Epithelial cell of esophagus (primary cell): ENCODE measurements at regions not wholly inside any gene's neighbourhood (a gene's known extent, or its start where the extent isn't known, plus 50 kb on each side); places are given as distances from the start of the nearest gene placed in this dataset.

Experiments
- DNase-seq: peaks from one replicate; pipeline ENCODE4 v3.0.0; 2010; ENCODE audit warnings: low read depth
- H3K4me3 ChIP-seq: 2 replicates; pipeline ENCODE4 v1.5.1; 2011; ENCODE audit warnings: mild to moderate bottlenecking, low read length, control low read depth
- CTCF ChIP-seq: IDR thresholded peaks from 2 replicates; pipeline ENCODE4 v1.5.1; 2011; ENCODE audit warnings: low read depth, mild to moderate bottlenecking, low read length, control low read depth, inconsistent platforms; ENCODE audit not compliant: insufficient read depth; ENCODE audit errors: missing control alignments

DNA sequence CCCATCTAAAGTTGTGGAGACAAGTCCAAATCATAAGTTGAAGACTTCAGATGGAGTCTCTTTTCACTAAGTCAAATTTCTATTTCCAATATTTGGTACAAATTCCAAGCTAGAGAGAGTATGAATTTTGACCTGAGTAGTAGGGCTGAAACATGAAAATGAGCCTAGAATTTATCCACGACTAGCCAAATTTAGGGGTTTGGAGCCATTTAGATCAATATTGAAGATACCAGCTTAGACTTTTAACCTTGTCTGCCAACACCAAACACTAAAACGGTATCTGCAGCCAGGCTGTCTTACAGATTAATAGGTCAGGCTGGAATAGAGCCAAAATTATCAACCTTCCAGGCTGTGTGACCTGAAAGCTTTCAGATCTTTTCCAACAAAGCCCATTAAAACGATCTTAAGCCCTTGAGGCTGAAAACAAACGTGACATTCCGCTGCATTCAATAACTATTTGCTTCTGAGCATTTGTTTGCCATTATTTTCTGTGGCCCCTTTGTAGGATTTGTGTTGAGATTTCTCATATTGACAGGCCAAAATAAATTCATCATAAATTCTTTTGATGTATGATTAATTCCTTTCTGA is 268.7 kb upstream of the DKK2 start:
- no peak for DNase-seq
- TF ChIP-seq CTCF, result no peak
- H3K4me3 ChIP-seq, result no peak overlapping the region

- TF ChIP-seq CTCF, result no peak
- no peak overlapping the region for H3K4me3 ChIP-seq
- DNase-seq, result peak; percentile 53
These were observed 263.5 kb upstream of the DKK2 start for GRCh38 chr4:107299646-107300045.

GRCh38 chr4:107292979-107293378 is 256.9 kb upstream of the DKK2 start:
- no peak for TF ChIP-seq CTCF
- no peak overlapping the region for H3K4me3 ChIP-seq
- DNase-seq, result peak; percentile 52

DNA sequence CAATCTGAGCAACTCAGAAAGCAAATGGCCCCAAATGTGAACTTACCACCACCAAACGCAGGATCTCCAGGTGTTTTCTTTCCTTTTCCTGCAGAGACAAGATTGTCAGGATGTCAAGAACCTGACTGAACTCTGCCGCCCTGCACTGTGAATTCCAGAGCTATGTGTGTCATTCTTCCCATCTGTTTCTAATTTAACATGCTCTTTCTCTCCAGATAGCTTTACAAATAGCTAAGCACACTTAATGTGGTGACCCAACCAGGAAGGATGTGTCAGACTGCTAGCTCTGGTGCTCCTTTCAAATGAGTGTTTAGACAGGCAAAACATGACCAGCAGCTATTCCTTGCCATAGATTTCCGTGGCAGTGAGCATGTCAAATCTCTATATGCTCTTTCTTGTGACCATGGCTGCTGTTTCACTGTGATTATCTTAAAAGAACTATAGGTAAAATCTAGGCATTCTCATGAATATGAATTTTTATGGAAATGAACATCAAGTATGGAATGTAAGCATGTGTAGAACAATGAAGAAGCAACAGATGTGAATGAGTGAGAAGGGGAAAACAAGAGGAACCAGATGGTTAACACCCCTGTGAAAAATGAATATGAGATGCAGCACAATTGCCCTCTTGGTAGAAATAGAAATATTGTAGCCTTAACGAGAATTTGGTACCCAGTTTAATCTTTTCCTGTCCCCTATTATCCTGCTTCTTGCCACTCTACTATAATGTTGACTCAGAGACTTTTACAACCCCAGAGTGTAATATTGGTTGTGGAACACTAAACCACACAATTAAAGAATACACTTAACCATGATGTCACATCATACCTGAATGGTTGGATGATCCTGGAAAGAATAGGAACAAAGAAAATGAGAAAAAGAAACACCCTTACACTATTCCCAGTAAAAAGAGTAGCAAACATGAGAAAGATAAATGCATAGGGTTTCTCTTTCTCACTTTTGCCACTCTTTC is 247.8 kb upstream of the DKK2 start:
- DNase-seq, result peak; percentile 93
- no peak overlapping the region for H3K4me3 ChIP-seq
- no peak for TF ChIP-seq CTCF

DNA sequence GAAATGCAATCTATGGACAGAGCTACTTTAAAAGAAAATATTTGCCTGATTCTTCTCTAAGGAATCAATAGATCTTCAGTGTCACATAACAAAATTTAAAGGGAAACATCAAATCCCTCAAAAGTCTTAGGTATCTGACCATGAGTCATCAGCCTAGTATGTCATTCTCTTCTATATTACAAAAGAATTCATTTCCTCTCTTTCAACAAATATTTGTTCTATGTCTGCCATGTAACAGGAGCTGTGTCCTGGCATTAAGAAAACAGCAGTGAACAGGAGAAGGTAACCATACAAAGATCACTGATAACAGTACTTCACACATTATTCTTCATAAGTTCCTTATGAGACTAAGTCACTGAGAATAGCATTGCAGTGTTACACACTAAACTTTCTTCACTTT is 243.6 kb upstream of the DKK2 start:
- no peak for TF ChIP-seq CTCF
- peak; percentile 41 for DNase-seq
- H3K4me3 ChIP-seq, result no peak overlapping the region

DNA sequence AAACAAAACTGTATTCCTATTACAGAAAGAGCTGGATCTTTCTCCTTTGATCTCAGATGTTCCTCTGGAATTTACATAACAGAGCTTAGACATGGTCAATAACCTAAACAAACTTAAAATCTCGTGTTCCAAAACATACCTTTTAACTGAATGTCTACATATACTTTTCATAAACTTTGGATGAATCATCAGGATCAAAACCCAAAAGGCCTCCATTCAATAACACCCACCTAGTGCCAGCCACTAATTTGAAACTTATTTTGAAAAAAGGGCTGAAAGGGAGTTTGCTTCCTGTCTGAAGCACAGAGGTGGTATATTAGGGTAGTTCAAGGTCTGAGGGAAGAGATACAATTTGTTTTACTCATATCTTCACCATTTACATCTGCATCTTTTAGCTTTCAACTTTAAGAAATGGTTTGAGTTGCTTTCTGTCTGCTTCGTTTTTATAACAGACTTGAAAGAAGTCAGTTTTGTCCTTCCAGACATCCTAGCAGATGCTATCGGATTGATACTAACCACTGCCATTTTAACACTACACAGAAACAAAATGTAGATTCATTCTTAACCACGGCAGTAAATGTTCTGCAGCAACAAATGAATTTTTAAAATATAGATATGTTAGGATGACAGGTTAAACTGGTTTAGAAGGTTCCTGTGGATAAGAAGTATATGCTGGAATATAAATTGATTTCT is 242.8 kb upstream of the DKK2 start:
- no peak overlapping the region for H3K4me3 ChIP-seq
- TF ChIP-seq CTCF, result no peak
- no peak for DNase-seq
